ENCODE measurements at regions not wholly inside any gene's neighbourhood (a gene's known extent, or its start where the extent isn't known, plus 50 kb on each side); places are given as distances from the start of the nearest gene placed in this dataset.

GRCh38 chr2:13260402-13260801 is 543.7 kb downstream of the TRIB2 start:
- Histone ChIP-seq H3K9me1 (ENCODE audit: control insufficient read depth, insufficient read depth, low read length) (no peaks in the 10 kb centered on the region), H3K4me3 (no peak overlapping the region), H3K4me2 (ENCODE audit: insufficient read depth, low read length) (no peak overlapping the region), H3K27ac (ENCODE audit: extremely low read depth, low read depth, low read length) (no peak overlapping the region), H3K9ac (ENCODE audit: insufficient read depth in 1 of 2, low read depth in 2 of 2, low read length in 2 of 2) (no peak overlapping the region), H3K79me2 (ENCODE audit: control insufficient read depth, insufficient read depth, low read length) (no peaks in the 10 kb centered on the region), H2AFZ (ENCODE audit: low read depth, low read length) (no peak overlapping the region), H4K20me1 (replicated peaks; ENCODE audit: control insufficient read depth, insufficient read depth, low read length) (no peaks in the 10 kb centered on the region), H3K9me3 (replicated peaks; ENCODE audit: control insufficient read depth, insufficient read depth, low read depth, low read length) (no peaks in the 10 kb centered on the region), H3K36me3 (ENCODE audit: control insufficient read depth, insufficient read depth, low read length) (no peaks in the 10 kb centered on the region), H3K27me3 (ENCODE audit: control insufficient read depth in 2 of 2, insufficient read depth in 2 of 2, low read length in 2 of 2) (no peaks in the 10 kb centered on the region), H3K4me1 (replicated peaks in 1 of 2; ENCODE audit: control insufficient read depth in 2 of 2, insufficient read depth in 2 of 2, low read length in 2 of 2) (no peaks in the 10 kb centered on the region)
- DNase-seq (ENCODE audit: extremely low read depth in 1 of 4, low spot score in 3 of 4) (no peak), FAIRE-seq (no peak), ATAC-seq (no peak)
- POLR2A ChIA-PET: no interaction called here
- CTCF ChIA-PET (ENCODE audit: low intra/inter-chr PET ratio): no interaction called here
- in situ Hi-C loops (cut with MboI): no loop called here
- intact Hi-C loops (cut with micrococcal nuclease): no loop called here
- 0 out of 2 replicates have a peak, but pooled peaks have one; percentile 7 for TF ChIP-seq REST (IDR thresholded peaks at IDR 0.05; ENCODE audit: borderline replicate concordance)
- TF ChIP-seq REST (CRISPR knock-in tag; IDR thresholded peaks at IDR 0.05; ENCODE audit: low read depth): no peak
- no peak for TF ChIP-seq ZBTB9 (CRISPR knock-in tag; IDR thresholded peaks at IDR 0.05)
- no TSS peak for BruUV-seq (replicated peaks)
- WGBS (ENCODE audit: insufficient coverage, low coverage, missing lambda C conversion rate): 0% methylated on average over 2 of the region's 2 CpGs
